ENCODE measurements at regions not wholly inside any gene's neighbourhood (a gene's known extent, or its start where the extent isn't known, plus 50 kb on each side); places are given as distances from the start of the nearest gene placed in this dataset.

DNA sequence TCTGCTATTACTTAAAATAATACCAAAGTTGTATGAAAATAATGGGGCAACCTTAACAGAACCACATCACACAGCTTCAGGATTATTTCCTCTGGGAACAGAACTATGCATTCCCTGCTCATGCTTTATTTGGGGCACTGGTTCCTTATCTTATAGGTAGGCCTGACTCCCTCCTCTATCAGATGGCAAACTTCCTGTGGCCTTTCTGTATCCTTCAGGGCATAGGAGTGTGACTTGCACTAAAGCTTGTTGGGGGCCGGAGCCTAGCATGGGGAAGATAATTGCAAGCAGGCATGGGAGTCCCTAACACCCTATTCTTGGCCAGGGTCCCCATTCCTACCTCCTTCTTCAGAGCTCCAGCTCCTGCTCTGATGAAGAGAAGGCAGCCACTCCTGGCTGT lies 167.2 kb upstream of the SERTAD2 start (continued):
- TF ChIP-seq RCOR1 (IDR thresholded peaks at IDR 0.05; ENCODE audit: insufficient replicate concordance, low read length) (no peak), FOS (IDR thresholded peaks at IDR 0.05; ENCODE audit: low read depth, low read length) (no peak), NFE2L2 (IDR thresholded peaks at IDR 0.05; ENCODE audit: low read depth, low read length) (no peak)

DNA sequence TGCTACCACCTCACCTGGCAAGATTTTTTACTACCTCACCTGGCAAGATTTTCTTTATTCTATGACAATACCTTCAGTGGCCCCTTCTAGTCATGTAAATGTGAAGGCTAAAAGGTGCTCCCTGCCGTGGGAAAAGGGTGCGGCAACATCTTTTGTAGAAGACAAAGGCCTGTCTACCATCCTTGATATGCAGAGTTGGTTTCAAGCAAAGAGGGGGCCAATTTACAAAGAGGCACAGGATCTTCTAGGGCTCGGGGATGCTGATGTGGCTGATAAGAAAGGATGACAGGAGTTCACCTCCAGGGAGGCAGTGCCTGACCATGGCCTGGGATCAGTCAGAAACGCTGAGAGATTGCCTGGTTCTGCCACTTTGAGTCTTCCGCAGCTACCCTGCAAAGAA lies 165.4 kb upstream of the SLC1A4 start:
- no peak overlapping the region for H4K8ac ChIP-seq (ENCODE audit: low read depth in 2 of 2, low read length in 2 of 2)
- in situ Hi-C loops (cut with MboI; ENCODE audit: low sequenced_read_pairs) (no loop called here), intact Hi-C loops (cut with micrococcal nuclease) (no loop called here), dilution Hi-C loops (cut with HindIII; ENCODE audit: low sequenced_read_pairs, unreplicated experiment) (no loop called here)
- no peak overlapping the region for H3K4me3 ChIP-seq (ENCODE audit: insufficient read depth, low read depth, low read length)
- H3K9ac ChIP-seq (ENCODE audit: low read depth, low read length) = no peak overlapping the region
- H3K9me3 ChIP-seq (ENCODE audit: control insufficient read depth, insufficient read depth, low read length) = no peaks in the 10 kb centered on the region
- no peak for DNase-seq
- no peaks in the 10 kb centered on the region for H3K27me3 ChIP-seq (ENCODE audit: control insufficient read depth, insufficient read depth, low read length)
- H2AFZ ChIP-seq (replicated peaks; ENCODE audit: low read length, poor library complexity) = no peak overlapping the region
- no peak overlapping the region for H4K5ac ChIP-seq (ENCODE audit: low read depth, low read length)
- no peak overlapping the region for H3K4ac ChIP-seq (ENCODE audit: low read depth, low read length)
- H2AK5ac ChIP-seq (ENCODE audit: low read depth, low read length) = no peak overlapping the region
- H4K91ac ChIP-seq (ENCODE audit: insufficient read depth, low read depth, low read length) = no peak overlapping the region
- H3K23ac ChIP-seq (ENCODE audit: low read depth, low read length) = no peak overlapping the region
- CTCF ChIA-PET = no interaction called here
- H2BK15ac ChIP-seq (ENCODE audit: low read depth, low read length) = no peak overlapping the region
- H3K9me1 ChIP-seq (ENCODE audit: insufficient read depth, low read length) = 0 out of 2 replicates have a peak, but pooled peaks cover 6% of the 10 kb centered on the region
- H3K4me2 ChIP-seq (ENCODE audit: low read depth, low read length) = no peak overlapping the region
- WGBS, 2 experiments (ENCODE audit: extremely low coverage in 2 of 2, insufficient read length in 1 of 2) = 60% methylated on average over 2 of the region's 5 CpGs; no CpG with 5 or more reads in 1 of the 2 experiments
- no peak overlapping the region for H3K18ac ChIP-seq (ENCODE audit: low read depth, low read length)
- no peak overlapping the region for H2BK120ac ChIP-seq (ENCODE audit: low read depth, low read length)
- no peaks in the 10 kb centered on the region for H4K20me1 ChIP-seq (ENCODE audit: insufficient read depth, low read length)
- no peak overlapping the region for H2BK20ac ChIP-seq (ENCODE audit: low read depth, low read length)
- H3K79me1 ChIP-seq (ENCODE audit: low read depth in 1 of 2, low read length in 2 of 2) = no peaks in the 10 kb centered on the region
- H3K56ac ChIP-seq (ENCODE audit: extremely low read depth, insufficient read depth, low read length) = no peak overlapping the region
- H3K4me1 ChIP-seq (ENCODE audit: control insufficient read depth, insufficient read depth, low read length) = no peaks in the 10 kb centered on the region; the same call in 1 of the 2 replicates
- POLR2A ChIA-PET (ENCODE audit: unreplicated experiment) = no interaction called here
- H2AK9ac ChIP-seq (replicated peaks; ENCODE audit: low read depth, low read length, poor library complexity) = no peak overlapping the region
- no peak for TF ChIP-seq CHD1 (IDR thresholded peaks at IDR 0.05; ENCODE audit: low read depth, low read length)
- TF ChIP-seq MAFK (IDR thresholded peaks at IDR 0.05; ENCODE audit: low read depth, low read length) = no peak
- no peak for TF ChIP-seq MAZ (IDR thresholded peaks at IDR 0.05; ENCODE audit: borderline replicate concordance, low read depth, low read length)
- TF ChIP-seq, protein P1, sequence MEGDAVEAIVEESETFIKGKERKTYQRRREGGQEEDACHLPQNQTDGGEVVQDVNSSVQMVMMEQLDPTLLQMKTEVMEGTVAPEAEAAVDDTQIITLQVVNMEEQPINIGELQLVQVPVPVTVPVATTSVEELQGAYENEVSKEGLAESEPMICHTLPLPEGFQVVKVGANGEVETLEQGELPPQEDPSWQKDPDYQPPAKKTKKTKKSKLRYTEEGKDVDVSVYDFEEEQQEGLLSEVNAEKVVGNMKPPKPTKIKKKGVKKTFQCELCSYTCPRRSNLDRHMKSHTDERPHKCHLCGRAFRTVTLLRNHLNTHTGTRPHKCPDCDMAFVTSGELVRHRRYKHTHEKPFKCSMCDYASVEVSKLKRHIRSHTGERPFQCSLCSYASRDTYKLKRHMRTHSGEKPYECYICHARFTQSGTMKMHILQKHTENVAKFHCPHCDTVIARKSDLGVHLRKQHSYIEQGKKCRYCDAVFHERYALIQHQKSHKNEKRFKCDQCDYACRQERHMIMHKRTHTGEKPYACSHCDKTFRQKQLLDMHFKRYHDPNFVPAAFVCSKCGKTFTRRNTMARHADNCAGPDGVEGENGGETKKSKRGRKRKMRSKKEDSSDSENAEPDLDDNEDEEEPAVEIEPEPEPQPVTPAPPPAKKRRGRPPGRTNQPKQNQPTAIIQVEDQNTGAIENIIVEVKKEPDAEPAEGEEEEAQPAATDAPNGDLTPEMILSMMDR (conservative IDR thresholded peaks at IDR 0.05; ENCODE audit: low read depth, low read length) = no peak
- TF ChIP-seq MXI1 (IDR thresholded peaks at IDR 0.05; ENCODE audit: borderline replicate concordance, low read depth, low read length) = no peak
- TF ChIP-seq NFE2L2 (IDR thresholded peaks at IDR 0.05; ENCODE audit: low read depth, low read length) = no peak
- no peak for TF ChIP-seq CEBPB (IDR thresholded peaks at IDR 0.05; ENCODE audit: low read depth, low read length)
- TF ChIP-seq POLR2A (IDR thresholded peaks at IDR 0.05; ENCODE audit: low read depth, low read length) = no peak
- TF ChIP-seq SMC3 (IDR thresholded peaks at IDR 0.05; ENCODE audit: low read depth, low read length) = no peak
- TF ChIP-seq RAD21 (IDR thresholded peaks at IDR 0.05; ENCODE audit: low read length) = no peak
- TF ChIP-seq, protein P2, sequence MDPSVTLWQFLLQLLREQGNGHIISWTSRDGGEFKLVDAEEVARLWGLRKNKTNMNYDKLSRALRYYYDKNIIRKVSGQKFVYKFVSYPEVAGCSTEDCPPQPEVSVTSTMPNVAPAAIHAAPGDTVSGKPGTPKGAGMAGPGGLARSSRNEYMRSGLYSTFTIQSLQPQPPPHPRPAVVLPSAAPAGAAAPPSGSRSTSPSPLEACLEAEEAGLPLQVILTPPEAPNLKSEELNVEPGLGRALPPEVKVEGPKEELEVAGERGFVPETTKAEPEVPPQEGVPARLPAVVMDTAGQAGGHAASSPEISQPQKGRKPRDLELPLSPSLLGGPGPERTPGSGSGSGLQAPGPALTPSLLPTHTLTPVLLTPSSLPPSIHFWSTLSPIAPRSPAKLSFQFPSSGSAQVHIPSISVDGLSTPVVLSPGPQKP (IDR thresholded peaks at IDR 0.05; ENCODE audit: borderline replicate concordance, low read depth, low read length) = no peak
- TF ChIP-seq BHLHE40 (IDR thresholded peaks at IDR 0.05; ENCODE audit: low read depth, low read length) = no peak
- TF ChIP-seq RCOR1 (IDR thresholded peaks at IDR 0.05; ENCODE audit: insufficient replicate concordance, low read length) = no peak
- H2BK5ac ChIP-seq (ENCODE audit: low read depth, low read length, poor library complexity, severe bottlenecking) = no peak overlapping the region
- BruUV-seq (replicated peaks) = no TSS peak
- H3K36me3 ChIP-seq (ENCODE audit: control insufficient read depth, insufficient read depth, low read length) = no peaks in the 10 kb centered on the region
- H3K14ac ChIP-seq (replicated peaks; ENCODE audit: low read depth, low read length) = no peak overlapping the region
- no peak overlapping the region for H3K27ac ChIP-seq (ENCODE audit: insufficient read depth, low read length)
- ATAC-seq (ENCODE audit: low read depth) = no peak

Measured in IMR-90 (cell line).